ENCODE measurements at regions not wholly inside any gene's neighbourhood (a gene's known extent, or its start where the extent isn't known, plus 50 kb on each side); places are given as distances from the start of the nearest gene placed in this dataset.

DNA sequence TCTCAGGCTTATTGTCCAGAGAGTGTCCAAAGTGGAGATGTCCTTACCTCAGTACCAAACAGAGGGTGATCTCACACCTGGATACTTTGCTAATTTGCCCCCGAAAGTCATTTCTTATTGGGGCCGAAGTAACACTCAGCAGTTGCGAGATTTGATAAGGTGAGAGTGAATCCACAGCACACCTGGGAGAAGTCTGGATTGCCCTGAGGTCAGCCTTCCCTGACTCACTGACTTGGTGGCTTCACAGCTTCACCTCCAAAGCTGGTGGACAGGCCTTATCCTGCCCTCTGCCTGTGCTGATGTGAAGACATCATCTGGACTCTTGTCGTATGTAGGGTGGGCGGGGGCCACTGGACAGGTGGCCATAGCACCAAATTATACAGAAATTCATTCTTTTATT lies 101.9 kb upstream of the ARMC2 start:
- peaks cover 0 to 23% (median 11%) of the 10 kb centered on the region in 4 donors for H3K4me1 ChIP-seq
- no peaks in the 10 kb centered on the region for H3K9me3 ChIP-seq
- H3K27ac ChIP-seq: no peak overlapping the region
- intact Hi-C loops (cut with DNase I): no loop called here
- H3K27me3 ChIP-seq: no peaks in the 10 kb centered on the region
- no peak for TF ChIP-seq POLR2A (IDR thresholded peaks at IDR 0.05)
- TF ChIP-seq, protein P1, sequence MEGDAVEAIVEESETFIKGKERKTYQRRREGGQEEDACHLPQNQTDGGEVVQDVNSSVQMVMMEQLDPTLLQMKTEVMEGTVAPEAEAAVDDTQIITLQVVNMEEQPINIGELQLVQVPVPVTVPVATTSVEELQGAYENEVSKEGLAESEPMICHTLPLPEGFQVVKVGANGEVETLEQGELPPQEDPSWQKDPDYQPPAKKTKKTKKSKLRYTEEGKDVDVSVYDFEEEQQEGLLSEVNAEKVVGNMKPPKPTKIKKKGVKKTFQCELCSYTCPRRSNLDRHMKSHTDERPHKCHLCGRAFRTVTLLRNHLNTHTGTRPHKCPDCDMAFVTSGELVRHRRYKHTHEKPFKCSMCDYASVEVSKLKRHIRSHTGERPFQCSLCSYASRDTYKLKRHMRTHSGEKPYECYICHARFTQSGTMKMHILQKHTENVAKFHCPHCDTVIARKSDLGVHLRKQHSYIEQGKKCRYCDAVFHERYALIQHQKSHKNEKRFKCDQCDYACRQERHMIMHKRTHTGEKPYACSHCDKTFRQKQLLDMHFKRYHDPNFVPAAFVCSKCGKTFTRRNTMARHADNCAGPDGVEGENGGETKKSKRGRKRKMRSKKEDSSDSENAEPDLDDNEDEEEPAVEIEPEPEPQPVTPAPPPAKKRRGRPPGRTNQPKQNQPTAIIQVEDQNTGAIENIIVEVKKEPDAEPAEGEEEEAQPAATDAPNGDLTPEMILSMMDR (IDR thresholded peaks at IDR 0.05): no peak
- 100% methylated on average over 1 of the region's 5 CpGs for WGBS (ENCODE audit: insufficient coverage, low coverage, low lambda C conversion rate, missing lambda C conversion rate)
- H3K36me3 ChIP-seq: no peaks in the 10 kb centered on the region
- no peak overlapping the region for H3K4me3 ChIP-seq
- ATAC-seq (no peak), DNase-seq (no peak)

DNA sequence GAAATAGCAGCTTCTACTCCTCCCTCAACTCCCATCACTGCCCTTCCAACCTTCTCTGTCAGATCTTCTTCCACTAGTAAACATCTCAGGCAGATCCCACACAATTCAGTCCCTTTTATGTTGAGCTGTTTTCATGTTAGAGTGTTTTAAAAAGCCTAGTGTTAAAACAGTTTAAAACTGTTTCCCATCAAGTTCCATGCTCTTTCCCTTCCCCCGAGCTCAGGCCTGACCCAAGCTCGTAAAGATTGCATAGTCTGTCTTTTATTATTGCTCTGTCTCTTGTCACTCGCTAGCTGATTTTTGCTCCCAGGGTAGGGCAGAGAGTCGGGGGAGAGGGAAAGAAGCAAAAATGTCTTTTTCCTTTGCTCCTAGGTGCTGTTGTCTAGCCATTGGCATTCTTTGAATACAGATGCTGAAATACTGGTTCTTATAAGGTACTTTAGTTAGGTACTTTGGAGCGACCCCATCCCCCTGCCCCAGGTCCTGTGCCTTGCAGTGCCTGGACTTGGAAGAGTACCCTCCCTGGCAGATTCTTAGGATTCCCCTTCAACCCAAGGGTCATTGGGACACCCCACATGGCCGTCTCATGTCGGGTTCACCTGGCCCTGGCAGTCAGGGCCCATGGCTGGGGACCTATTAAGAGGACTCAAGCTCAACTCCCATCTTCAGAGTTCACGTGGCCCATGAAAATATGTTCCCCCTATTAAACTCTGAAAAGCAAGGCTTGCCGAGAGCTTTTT lies 101.2 kb upstream of the ARMC2 start:
- H3K4me3 ChIP-seq: no peak overlapping the region
- intact Hi-C loops (cut with DNase I): no loop called here
- no peak for TF ChIP-seq POLR2A (IDR thresholded peaks at IDR 0.05)
- TF ChIP-seq, protein P1 (IDR thresholded peaks at IDR 0.05): no peak
- DNase-seq (no peak), ATAC-seq (no peak)
- WGBS (ENCODE audit: insufficient coverage, low coverage, low lambda C conversion rate, missing lambda C conversion rate): 91% methylated on average over 7 of the region's 9 CpGs
- no peaks in the 10 kb centered on the region for H3K27me3 ChIP-seq
- no peaks in the 10 kb centered on the region for H3K36me3 ChIP-seq
- H3K9me3 ChIP-seq: no peaks in the 10 kb centered on the region
- peaks cover 0 to 30% (median 14%) of the 10 kb centered on the region in 4 donors for H3K4me1 ChIP-seq
- H3K27ac ChIP-seq: no peak overlapping the region

DNA sequence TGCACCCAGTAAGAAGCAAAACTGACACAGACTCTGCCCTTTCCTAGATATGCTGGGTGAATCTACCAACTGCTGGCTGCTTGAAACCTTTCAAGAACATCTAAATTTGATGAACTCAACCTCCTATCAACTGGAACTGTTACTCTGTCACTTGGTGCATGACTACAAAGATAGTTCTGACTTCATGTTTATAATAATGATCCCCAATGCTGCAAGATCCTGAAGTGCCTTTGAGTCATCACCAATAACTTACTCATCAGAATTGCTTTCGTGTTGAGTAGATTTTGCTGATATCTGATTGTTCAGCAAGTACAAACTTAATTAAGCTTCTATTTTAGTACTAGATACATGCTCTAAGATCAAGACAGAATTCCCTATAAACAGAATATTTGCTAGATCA lies 100.2 kb upstream of the ARMC2 start:
- WGBS (ENCODE audit: insufficient coverage, low coverage, low lambda C conversion rate, missing lambda C conversion rate): 57% methylated on average over 1 of the region's 1 CpG
- intact Hi-C loops (cut with DNase I): no loop called here

DNA sequence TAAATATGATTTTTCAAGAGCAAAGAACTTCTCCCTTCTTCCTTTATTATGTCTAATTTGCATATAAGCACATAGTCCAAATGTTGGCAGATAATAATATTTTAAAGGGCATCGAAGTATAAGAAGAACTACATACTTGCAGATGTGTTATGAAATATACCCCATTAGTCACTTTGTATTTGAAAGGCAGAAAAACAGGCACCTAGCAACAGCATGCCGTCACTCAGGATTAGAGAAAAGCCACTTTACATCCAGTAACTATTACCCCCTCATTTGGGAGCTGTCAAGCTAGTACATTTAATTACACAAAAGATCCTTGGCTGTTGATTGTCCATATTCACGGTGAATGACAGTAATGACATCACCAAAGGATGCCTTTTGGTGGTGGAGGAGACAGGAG lies 99.3 kb upstream of the ARMC2 start:
- TF ChIP-seq, protein P1 (IDR thresholded peaks at IDR 0.05): no peak
- no peak for TF ChIP-seq POLR2A (IDR thresholded peaks at IDR 0.05)
- ATAC-seq (no peak), DNase-seq (no peak)
- Histone ChIP-seq H3K36me3 (no peaks in the 10 kb centered on the region), H3K4me3 (no peak overlapping the region), H3K27me3 (no peaks in the 10 kb centered on the region), H3K27ac (no peak overlapping the region), H3K9me3 (no peaks in the 10 kb centered on the region), H3K4me1 (peaks cover 0 to 38% (median 19%) of the 10 kb centered on the region in 4 donors)
- 84% methylated on average over 3 of the region's 3 CpGs for WGBS (ENCODE audit: insufficient coverage, low coverage, low lambda C conversion rate, missing lambda C conversion rate)
- intact Hi-C loops (cut with DNase I): no loop called here

More for the DNA sequence above, 100.2 kb upstream of the ARMC2 start:
- no peak overlapping the region for H3K4me3 ChIP-seq
- DNase-seq (no peak), ATAC-seq (no peak)
- TF ChIP-seq, protein P1 (IDR thresholded peaks at IDR 0.05): no peak
- TF ChIP-seq POLR2A (IDR thresholded peaks at IDR 0.05): no peak
- no peak overlapping the region for H3K27ac ChIP-seq
- no peaks in the 10 kb centered on the region for H3K27me3 ChIP-seq
- peaks cover 0 to 40% (median 21%) of the 10 kb centered on the region in 4 donors for H3K4me1 ChIP-seq
- no peaks in the 10 kb centered on the region for H3K36me3 ChIP-seq
- H3K9me3 ChIP-seq: no peaks in the 10 kb centered on the region

Data from right lobe of liver (tissue), 6 donors.